Uterus (tissue), 2 donors: ENCODE measurements at regions not wholly inside any gene's neighbourhood (a gene's known extent, or its start where the extent isn't known, plus 50 kb on each side); places are given as distances from the start of the nearest gene placed in this dataset.
"Not testable (repeated sequence)": the region's sequence is repeated elsewhere in the genome, so short reads cannot be mapped to it uniquely, and the experiment has no call there.

Experiments used
- CTCF ChIP-seq, 4 experiments: fragments of 200-600 bp in 2 of 4; fragments of 450-650 bp in 2 of 4; sonication (generic) in 2 of 4; IDR thresholded peaks; one replicate each; pipeline ENCODE4 v1.5.1; 2016 to 2019; ENCODE audit warnings: antibody characterized with exemption in 4 of 4, mild to moderate bottlenecking in 2 of 4, moderate library complexity in 1 of 4
- POLR2A ChIP-seq, 2 donors: fragments of 450-650 bp; IDR thresholded peaks; one replicate each; pipeline ENCODE4 v1.6.1; 2016; ENCODE audit warnings: antibody characterized with exemption in 2 of 2, mild to moderate bottlenecking in 1 of 2, moderate library complexity in 1 of 2

GRCh38 chr17:83172646-83173045 is 93.2 kb downstream of the METRNL start:
- not testable (repeated sequence) for TF ChIP-seq CTCF, POLR2A (IDR thresholded peaks at IDR 0.05)
